Activated B cell treated with CpG ODN at 0.5 μM for 24 hours (primary cell): ENCODE measurements at regions not wholly inside any gene's neighbourhood (a gene's known extent, or its start where the extent isn't known, plus 50 kb on each side); places are given as distances from the start of the nearest gene placed in this dataset.
A peak's percentile ranks its signal among the peaks of the same experiment; 100 is the strongest.
"Not testable (repeated sequence)": the region's sequence is repeated elsewhere in the genome, so short reads cannot be mapped to it uniquely, and the experiment has no call there.

Experiments
- ATAC-seq: fragments of 200-7000 bp; cut with Tn5 transposase; one replicate; pipeline ENCODE4 v1.10.0; 2021; ENCODE audit warnings: low read depth, mild to moderate bottlenecking, moderate library complexity
- CTCF ChIA-PET: fragments of 350-600 bp; sonication (Branson Sonifier 250); formaldehyde crosslinking; loops from one replicate; lab custom pipeline; 2021; ENCODE audit warnings: antibody characterized with exemption; lab: Charles Lee
- POLR2A ChIA-PET: fragments of 350-600 bp; sonication (Branson Sonifier 250); formaldehyde crosslinking; loops from one replicate; lab custom pipeline; 2021; ENCODE audit warnings: antibody characterized with exemption; lab: Charles Lee
- DNase-seq: peaks from one replicate; pipeline ENCODE4 v3.0.0; 2022
- H3K27ac Mint-ChIP-seq: one replicate; pipeline ENCODE4 v1.8.0; 2020; ENCODE audit warnings: mixed read lengths
- H3K27me3 Mint-ChIP-seq: one replicate; pipeline ENCODE4 v1.8.0; 2021; ENCODE audit warnings: mixed read lengths
- H3K36me3 Mint-ChIP-seq: one replicate; pipeline ENCODE4 v1.8.0; 2021; ENCODE audit warnings: low read depth, mixed read lengths
- H3K4me1 Mint-ChIP-seq: one replicate; pipeline ENCODE4 v1.8.0; 2021; ENCODE audit warnings: mixed read lengths
- H3K4me3 Mint-ChIP-seq: one replicate; pipeline ENCODE4 v1.8.0; 2020; ENCODE audit warnings: mild to moderate bottlenecking, mixed read lengths
- H3K9me3 Mint-ChIP-seq: one replicate; pipeline ENCODE4 v1.8.0; 2020; ENCODE audit warnings: mixed read lengths
- CTCF ChIP-seq: fragments of 200-600 bp; IDR thresholded peaks from one replicate; pipeline ENCODE4 v1.8.0; 2022; ENCODE audit warnings: antibody characterized with exemption, mild to moderate bottlenecking
- intact Hi-C: fragments of 100-400 bp; cut with micrococcal nuclease; formaldehyde crosslinking; loops from one replicate; pipeline ENCODE4 v1.15.1; 2024

GRCh38 chr13:48583859-48584311 lies 51.0 kb upstream of the RCBTB2 start:
- ATAC-seq (no peak), DNase-seq (no peak)
- intact Hi-C loops, result no loop called here
- no peak for TF ChIP-seq CTCF
- Mint-ChIP-seq H3K27me3 (peaks cover 43% of the 10 kb centered on the region), H3K4me3 (no peak overlapping the region), H3K27ac (no peak overlapping the region), H3K4me1 (peaks cover 28% of the 10 kb centered on the region), H3K36me3 (no peaks in the 10 kb centered on the region), H3K9me3 (no peaks in the 10 kb centered on the region)
- ChIA-PET POLR2A (no interaction called here), CTCF (interaction anchor here (0.6 to 8.1 kb wide), 4 partner anchors 12 to 547 kb away, joined by 3 to 92 read pairs (median 4); partner anchors contain the start of gene NUDT15)

GRCh38 chr13:48585456-48585840 lies 52.6 kb upstream of the RCBTB2 start:
- POLR2A ChIA-PET, result no interaction called here
- Mint-ChIP-seq H3K36me3 (no peaks in the 10 kb centered on the region), H3K9me3 (no peaks in the 10 kb centered on the region), H3K27me3 (peaks cover 44% of the 10 kb centered on the region), H3K27ac (no peak overlapping the region), H3K4me1 (peaks cover 19% of the 10 kb centered on the region), H3K4me3 (no peak overlapping the region)
- intact Hi-C loops, result no loop called here
- DNase-seq (no peak), ATAC-seq (no peak)
- no peak for TF ChIP-seq CTCF
- CTCF ChIA-PET, result no interaction called here

GRCh38 chr13:48586591-48587103 lies 53.8 kb upstream of the RCBTB2 start:
- Mint-ChIP-seq H3K4me3 (peak overlapping the region; percentile 1), H3K27me3 (peaks cover 37% of the 10 kb centered on the region), H3K9me3 (no peaks in the 10 kb centered on the region), H3K36me3 (no peaks in the 10 kb centered on the region), H3K4me1 (peaks cover 18% of the 10 kb centered on the region), H3K27ac (no peak overlapping the region)
- ChIA-PET CTCF (interaction anchor here (1.1 kb wide), 1 partner anchor 549 kb away, joined by 3 read pairs; the partner anchor contains the start of gene NUDT15), POLR2A (no interaction called here)
- no peak for TF ChIP-seq CTCF
- intact Hi-C loops, result no loop called here
- ATAC-seq (no peak), DNase-seq (no peak)

GRCh38 chr13:48588120-48588519 lies 55.2 kb upstream of the RCBTB2 start:
- peaks cover 18% of the 10 kb centered on the region for H3K4me1 Mint-ChIP-seq
- ATAC-seq, result no peak
- H3K36me3 Mint-ChIP-seq, result no peaks in the 10 kb centered on the region
- H3K4me3 Mint-ChIP-seq, result no peak overlapping the region
- TF ChIP-seq CTCF, result no peak
- no peak overlapping the region for H3K27ac Mint-ChIP-seq
- H3K9me3 Mint-ChIP-seq, result no peaks in the 10 kb centered on the region
- no peak for DNase-seq
- POLR2A ChIA-PET, result no interaction called here
- CTCF ChIA-PET, result no interaction called here
- H3K27me3 Mint-ChIP-seq, result peaks cover 28% of the 10 kb centered on the region
- intact Hi-C loops, result no loop called here

- H3K4me1 Mint-ChIP-seq, result peaks cover 18% of the 10 kb centered on the region
- TF ChIP-seq CTCF, result no peak
- no peak for DNase-seq
- no peaks in the 10 kb centered on the region for H3K9me3 Mint-ChIP-seq
- CTCF ChIA-PET, result no interaction called here
- no peak for ATAC-seq
- intact Hi-C loops, result no loop called here
- no peak overlapping the region for H3K4me3 Mint-ChIP-seq
- H3K27me3 Mint-ChIP-seq, result peaks cover 29% of the 10 kb centered on the region
- H3K27ac Mint-ChIP-seq, result no peak overlapping the region
- H3K36me3 Mint-ChIP-seq, result no peaks in the 10 kb centered on the region
- POLR2A ChIA-PET, result no interaction called here
These were observed 57.4 kb upstream of the RCBTB2 start for GRCh38 chr13:48590141-48590901.

GRCh38 chr13:48591124-48591872 lies 58.4 kb upstream of the RCBTB2 start:
- DNase-seq, POLR2A ChIA-PET, CTCF ChIA-PET, H3K4me3 Mint-ChIP-seq, H3K36me3 Mint-ChIP-seq, H3K9me3 Mint-ChIP-seq, intact Hi-C loops, ATAC-seq, H3K27ac Mint-ChIP-seq: not testable (repeated sequence)
- H3K27me3 Mint-ChIP-seq, result peaks cover 25% of the 10 kb centered on the region
- H3K4me1 Mint-ChIP-seq, result peaks cover 14% of the 10 kb centered on the region
